GM21786 (cell line): ENCODE measurements at regions not wholly inside any gene's neighbourhood (a gene's known extent, or its start where the extent isn't known, plus 50 kb on each side); places are given as distances from the start of the nearest gene placed in this dataset.
"Not testable (repeated sequence)": the region's sequence is repeated elsewhere in the genome, so short reads cannot be mapped to it uniquely, and the experiment has no call there.

ENCODE experiments used
- ATAC-seq: cut with Tn5 transposase; IDR thresholded peaks from one replicate; pipeline ENCODE4 v1.9.1; 2021; ENCODE audit not compliant: unreplicated experiment

- ATAC-seq = no peak
These were observed 1672.1 kb upstream of the C9orf72 start for GRCh38 chr9:29245351-29245750.

DNA sequence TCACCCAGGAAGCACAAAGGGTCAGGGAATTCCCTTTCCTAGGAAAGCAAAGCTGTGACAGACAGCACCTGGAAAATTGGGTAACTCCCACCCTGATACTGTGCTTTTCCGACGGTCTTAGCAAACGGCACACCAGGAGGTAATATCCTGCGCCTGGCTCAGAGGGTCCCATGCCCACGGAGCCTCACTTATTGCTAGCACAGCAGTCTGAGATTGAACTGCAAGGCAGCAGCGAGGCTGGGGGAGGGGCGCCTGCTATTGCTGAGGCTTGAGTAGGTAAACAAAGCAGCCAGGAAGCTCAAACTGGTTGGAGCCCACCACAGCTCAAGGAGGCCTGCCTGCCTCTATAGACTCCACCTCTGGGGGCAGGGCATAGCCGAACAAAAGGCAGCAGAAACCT, 1697.1 kb upstream of the C9orf72 start:
- ATAC-seq = not testable (repeated sequence)

- no peak for ATAC-seq
These were observed 1708.8 kb upstream of the C9orf72 start for GRCh38 chr9:29282121-29282520.

- ATAC-seq = no peak
These were observed 1712.5 kb upstream of the C9orf72 start for GRCh38 chr9:29285818-29286217.

GRCh38 chr9:29289365-29289764, 1716.1 kb upstream of the C9orf72 start:
- no peak for ATAC-seq

- ATAC-seq = no peak
These were observed 1717.2 kb upstream of the C9orf72 start for GRCh38 chr9:29290516-29290915.

- no peak for ATAC-seq
These were observed 1724.3 kb upstream of the C9orf72 start for GRCh38 chr9:29297592-29297991.

DNA sequence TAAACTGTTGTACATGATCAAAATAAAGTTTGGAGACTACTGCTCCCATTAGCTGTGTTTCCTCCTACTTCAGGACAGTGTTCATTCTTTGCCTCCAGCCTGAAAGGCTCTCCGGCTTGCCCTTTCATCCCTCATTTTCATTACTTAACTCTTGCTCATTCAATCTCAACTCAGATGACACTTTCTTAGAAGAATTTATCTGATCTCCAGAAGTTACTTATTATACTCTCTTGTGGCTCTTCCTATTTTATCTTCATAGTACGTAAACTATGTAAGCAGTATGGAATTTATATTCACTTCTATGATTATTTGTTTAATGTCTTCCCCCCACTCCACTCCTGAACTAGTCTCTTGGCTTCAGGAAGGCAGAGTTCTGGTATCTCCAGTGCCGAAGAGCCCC, 1737.9 kb upstream of the C9orf72 start:
- no peak for ATAC-seq

DNA sequence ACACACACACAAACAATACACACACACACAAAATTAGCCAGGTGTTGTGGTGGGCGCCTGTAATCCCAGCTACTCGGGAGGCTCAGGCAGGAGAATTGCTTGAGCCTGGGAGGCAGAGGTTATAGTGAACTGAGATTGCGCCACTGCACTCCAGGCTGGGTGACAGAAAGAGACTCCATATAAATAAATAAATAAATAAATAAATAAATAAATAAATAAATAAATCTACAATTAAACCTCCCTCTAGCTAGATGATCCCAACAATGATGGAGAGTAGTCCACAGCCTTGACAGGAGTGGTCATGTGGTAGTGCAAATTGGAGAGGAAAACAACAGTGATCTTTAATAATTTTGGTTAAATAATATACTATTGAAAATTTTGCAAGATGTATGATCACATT, 1739.0 kb upstream of the C9orf72 start:
- ATAC-seq = no peak

- ATAC-seq = peak; percentile 51
These were observed 1746.6 kb upstream of the C9orf72 start for GRCh38 chr9:29319736-29320513.

- ATAC-seq = peak; percentile 81
These were observed 1749.0 kb upstream of the C9orf72 start for GRCh38 chr9:29322240-29322639.

DNA sequence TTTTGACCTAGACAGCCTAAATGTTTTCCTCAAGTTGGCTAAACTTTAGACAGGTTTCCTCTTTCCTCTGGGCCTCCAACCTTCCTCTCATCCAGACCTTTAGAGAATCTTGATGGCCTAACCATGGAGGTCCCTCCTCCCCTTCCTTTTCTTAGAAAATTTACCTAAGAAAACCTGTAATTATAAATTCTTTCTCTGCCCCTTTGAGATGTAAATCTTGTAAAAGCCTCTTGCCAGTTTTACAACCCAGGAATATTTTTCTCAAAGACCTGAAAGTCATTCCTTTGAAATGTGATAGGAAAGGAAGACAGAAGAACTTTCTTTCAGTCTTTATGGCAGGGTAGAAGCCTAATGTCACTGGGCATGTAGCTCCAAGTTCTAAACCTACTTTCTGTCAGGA, 1752.6 kb upstream of the C9orf72 start:
- ATAC-seq = no peak

DNA sequence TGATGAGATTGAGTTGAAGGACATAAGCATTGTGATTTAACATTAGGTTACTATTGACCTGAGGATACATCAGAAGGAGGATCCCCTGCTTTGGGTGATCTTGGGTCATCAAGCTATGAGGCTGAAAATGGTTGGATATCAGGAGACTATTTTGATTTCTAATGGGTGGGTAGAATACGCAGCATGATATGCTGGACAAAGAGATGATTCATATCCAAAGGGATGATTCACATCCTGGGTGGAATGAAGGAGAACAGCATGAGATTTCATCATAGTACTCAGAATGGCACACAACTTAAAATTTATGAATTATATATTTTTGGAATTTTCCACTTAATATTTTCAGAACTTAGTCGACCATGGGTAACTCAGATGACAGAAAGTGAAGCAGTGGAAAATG, 1759.5 kb upstream of the C9orf72 start:
- no peak for ATAC-seq

DNA sequence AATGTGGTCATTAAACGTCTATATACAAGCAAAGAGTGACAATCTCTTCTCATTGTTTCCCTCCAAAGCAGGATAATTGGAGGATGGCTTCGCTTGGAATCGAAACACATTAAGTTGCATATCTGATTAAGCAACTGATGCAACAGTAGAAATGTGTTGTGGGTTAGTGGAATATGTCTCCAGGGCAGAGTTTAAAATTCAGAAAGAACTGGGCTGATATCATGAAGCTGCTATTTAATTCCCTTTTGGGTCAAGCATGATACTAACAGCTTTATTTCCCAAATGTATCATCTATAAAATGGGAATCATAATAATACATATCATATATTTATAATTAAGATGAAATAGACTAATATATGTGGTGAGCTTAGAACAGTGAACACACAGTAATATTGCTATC, 1763.0 kb upstream of the C9orf72 start:
- no peak for ATAC-seq

DNA sequence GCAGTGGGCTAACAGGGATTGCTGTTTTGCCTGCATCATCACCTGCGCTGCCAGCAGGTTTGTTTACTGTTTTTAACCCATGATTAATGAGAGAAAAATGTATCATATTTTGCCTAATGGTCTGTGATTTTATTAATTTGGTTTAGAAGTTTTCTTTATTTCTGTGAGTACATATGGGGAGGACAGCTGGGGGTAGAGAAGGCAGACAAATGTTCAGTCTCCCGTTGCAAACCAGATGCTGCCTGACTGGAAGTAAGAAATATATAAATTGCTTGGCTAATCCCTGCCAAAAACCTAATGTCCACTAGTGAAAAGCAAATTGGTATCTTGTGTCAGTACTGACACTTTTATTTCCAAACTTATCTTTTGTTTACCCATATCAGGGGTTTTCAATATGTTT, 1766.1 kb upstream of the C9orf72 start:
- no peak for ATAC-seq

DNA sequence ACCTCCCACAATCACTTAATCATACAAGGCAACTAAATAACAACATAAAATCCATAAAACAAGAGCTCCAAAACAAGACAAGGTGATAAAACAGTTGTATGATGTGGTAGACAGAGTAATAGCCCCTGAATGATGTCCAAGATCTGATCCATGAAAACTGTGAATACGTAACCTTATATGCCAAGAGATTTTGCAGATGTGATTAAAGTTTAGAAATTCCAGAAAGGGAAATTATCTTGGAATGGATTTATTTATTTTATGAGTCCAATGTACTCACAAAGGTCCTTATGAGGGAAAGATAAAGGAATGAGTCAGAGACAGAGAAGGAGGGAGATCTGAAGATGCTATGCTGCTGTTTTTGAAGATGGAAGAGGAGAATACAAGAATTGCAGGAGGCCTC, 1775.7 kb upstream of the C9orf72 start:
- no peak for ATAC-seq

DNA sequence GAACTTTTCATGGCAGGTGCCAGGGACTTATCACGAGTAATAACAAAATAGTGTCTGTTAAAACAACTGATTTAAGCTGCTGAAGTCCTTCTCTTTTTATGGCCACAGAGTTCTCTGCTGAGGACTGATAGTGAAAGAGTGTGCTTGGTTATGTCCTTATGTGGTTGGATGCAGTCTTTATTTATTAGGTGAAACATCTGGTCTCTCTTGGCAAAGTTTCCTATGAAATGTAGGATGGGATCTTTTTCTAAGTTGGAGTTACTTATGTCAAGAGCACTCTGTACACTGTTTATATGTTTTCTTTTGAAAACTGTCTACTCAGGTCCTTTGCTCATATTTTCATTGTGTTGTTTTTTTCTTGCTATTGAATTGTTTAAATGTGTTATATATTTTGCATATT, 1816.1 kb upstream of the C9orf72 start:
- ATAC-seq = no peak

- no peak for ATAC-seq
These were observed 1817.6 kb upstream of the C9orf72 start for GRCh38 chr9:29390859-29391258.

- no peak for ATAC-seq
These were observed 1819.8 kb upstream of the C9orf72 start for GRCh38 chr9:29393064-29393463.

GRCh38 chr9:29394855-29395254, 1821.6 kb upstream of the C9orf72 start:
- ATAC-seq = no peak

GRCh38 chr9:29397148-29397547, 1823.9 kb upstream of the C9orf72 start:
- ATAC-seq = no peak

DNA sequence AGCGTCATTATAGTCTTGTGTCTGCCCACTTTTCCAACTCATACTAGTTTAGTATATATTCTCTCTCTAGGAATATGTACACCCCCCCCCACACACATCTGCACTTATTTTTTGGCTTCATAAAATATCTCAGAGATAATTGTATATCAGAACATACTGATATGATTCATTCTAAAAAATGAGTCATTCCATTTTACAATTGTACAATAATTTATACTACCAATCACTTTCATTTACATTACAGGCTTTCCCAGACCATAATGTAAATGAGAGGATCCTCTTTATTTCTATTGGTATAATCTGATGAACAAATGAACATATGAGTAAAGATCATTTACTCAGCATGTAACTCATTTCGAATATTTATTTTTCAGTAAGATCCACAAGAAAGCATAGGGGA, 1842.9 kb upstream of the C9orf72 start:
- no peak for ATAC-seq

DNA sequence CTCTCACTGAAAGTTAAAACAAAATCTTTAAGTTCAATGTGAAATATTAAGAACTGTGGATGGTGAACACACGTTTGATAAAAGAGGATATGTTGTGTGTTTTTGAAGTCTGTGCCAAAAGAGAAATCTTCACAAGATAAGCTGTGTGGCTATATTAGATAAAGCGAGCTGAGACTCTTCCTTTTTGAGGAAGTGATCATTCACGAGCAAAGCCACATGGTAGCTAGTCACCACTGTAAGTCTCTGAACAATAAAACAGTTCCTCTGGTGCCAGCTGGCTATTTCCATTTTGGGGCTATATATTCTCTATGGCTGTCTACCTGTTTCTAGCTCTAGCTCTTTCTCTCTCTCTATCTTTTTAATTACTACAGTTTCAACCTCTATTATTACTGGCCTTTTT, 1849.2 kb upstream of the C9orf72 start:
- peak; percentile 75 for ATAC-seq
